ENCODE measurements at regions not wholly inside any gene's neighbourhood (a gene's known extent, or its start where the extent isn't known, plus 50 kb on each side); places are given as distances from the start of the nearest gene placed in this dataset.

- no peak for DNase-seq
- TF ChIP-seq CTCF (IDR thresholded peaks at IDR 0.05) (no peak), POLR2A (IDR thresholded peaks at IDR 0.05) (no peak)
Measured at GRCh38 chr10:35843524-35844181, 201.6 kb upstream of the FZD8 start.

DNA sequence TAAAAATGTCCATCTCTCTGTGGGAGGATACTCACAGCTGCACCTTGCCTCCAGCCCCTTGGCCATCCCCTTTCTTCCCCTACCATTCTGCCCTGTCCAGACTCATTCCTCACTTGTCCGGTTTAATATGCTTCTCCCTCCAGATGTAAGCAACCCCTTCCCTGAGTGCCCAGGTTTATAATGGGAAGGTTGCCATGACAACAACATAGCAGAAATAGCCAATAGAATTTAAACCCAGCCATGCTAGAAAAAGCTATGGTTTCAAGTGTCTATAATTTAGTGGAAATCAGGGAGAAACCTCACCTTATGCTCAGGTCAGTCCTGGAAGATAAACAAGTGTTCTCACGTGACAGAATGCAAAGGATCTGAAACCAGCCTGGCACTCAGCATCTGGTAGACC, 196.0 kb upstream of the FZD8 start:
- no peak for DNase-seq
- no peak overlapping the region for H3K27ac ChIP-seq
- no peaks in the 10 kb centered on the region for H3K27me3 ChIP-seq
- no peaks in the 10 kb centered on the region for H3K4me1 ChIP-seq
- H3K9me3 ChIP-seq, result peaks cover 0 to 11% (median 0%) of the 10 kb centered on the region in 3 donors
- 66 to 77% methylated on average over 2 of the region's 2 CpGs for WGBS, 2 donors
- TF ChIP-seq CTCF (IDR thresholded peaks at IDR 0.05) (no peak), POLR2A (IDR thresholded peaks at IDR 0.05) (no peak)
- H3K4me3 ChIP-seq, result no peak overlapping the region
- intact Hi-C loops (cut with DNase I), result no loop called here
- H3K36me3 ChIP-seq, result no peaks in the 10 kb centered on the region

More at GRCh38 chr10:35843524-35844181, 201.6 kb upstream of the FZD8 start:
- Histone ChIP-seq H3K36me3 (no peaks in the 10 kb centered on the region), H3K4me3 (no peak overlapping the region), H3K4me1 (no peaks in the 10 kb centered on the region), H3K27me3 (no peaks in the 10 kb centered on the region), H3K27ac (no peak overlapping the region), H3K9me3 (peaks cover 0 to 11% (median 0%) of the 10 kb centered on the region in 3 donors)
- intact Hi-C loops (cut with DNase I), result no loop called here
- WGBS, 2 donors, result 43 to 53% methylated on average over 10 to 12 of the region's 13 CpGs

DNA sequence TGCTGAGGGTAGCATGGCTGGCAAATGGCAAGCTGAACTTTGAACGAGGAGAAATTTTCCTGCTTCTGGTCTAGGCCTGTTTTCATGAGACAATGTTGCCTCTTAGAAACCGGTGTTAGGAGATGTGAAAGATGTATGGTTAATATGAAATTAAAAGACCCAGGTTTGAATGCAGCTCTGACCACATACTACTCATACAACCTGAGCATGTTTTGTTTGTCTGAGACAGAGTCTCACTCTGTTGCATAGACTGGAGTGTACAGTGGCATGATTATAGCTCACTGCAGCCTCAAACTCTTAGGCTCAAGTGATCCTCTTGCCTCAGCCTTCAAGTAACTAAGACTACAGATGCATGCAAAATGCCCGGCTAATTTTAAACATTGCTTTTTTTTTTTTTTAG, 193.4 kb upstream of the FZD8 start:
- no peaks in the 10 kb centered on the region for H3K27me3 ChIP-seq

DNA sequence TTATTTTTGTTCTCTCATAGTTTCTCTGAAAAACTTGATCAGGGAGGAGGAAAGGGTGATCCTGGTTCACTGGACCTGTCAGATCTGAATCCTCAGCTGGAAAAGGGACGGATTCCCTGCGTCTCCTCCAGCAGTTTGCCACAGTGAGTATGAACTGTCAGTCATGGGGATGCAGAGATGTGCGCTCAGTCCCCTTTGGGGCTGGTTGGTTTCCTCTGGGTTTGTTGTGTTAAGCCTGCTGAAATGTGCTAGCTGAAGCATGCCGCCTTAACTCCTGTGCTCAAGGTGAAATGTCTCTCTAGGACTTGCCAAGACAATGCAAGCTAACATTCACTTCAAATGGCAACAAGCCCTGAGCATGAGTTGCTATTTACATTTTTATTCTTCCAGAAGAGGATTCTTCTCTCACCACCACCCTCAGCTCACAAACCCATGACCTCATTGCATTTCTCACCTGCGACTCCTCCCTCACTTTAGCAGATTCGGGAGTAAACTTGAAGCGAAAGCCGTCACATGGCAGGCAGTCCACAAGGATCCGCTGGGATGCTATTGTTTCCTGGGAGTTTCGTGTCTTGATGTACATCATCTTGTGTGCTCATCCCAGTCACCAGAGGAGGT, 192.9 kb upstream of the FZD8 start:
- Histone ChIP-seq H3K36me3 (no peaks in the 10 kb centered on the region), H3K4me1 (no peaks in the 10 kb centered on the region), H3K27ac (no peak overlapping the region), H3K9me3 (peaks cover 0 to 3% (median 0%) of the 10 kb centered on the region in 3 donors), H3K27me3 (no peaks in the 10 kb centered on the region), H3K4me3 (no peak overlapping the region)
- no peak for TF ChIP-seq CTCF (IDR thresholded peaks at IDR 0.05)
- TF ChIP-seq POLR2A (IDR thresholded peaks at IDR 0.05), result no peak
- WGBS, 2 donors, result 60 to 74% methylated on average over 9 to 10 of the region's 10 CpGs
- no peak for DNase-seq
- intact Hi-C loops (cut with DNase I), result no loop called here

More for the DNA sequence above, 193.4 kb upstream of the FZD8 start:
- no peak overlapping the region for H3K4me3 ChIP-seq
- H3K27ac ChIP-seq, result no peak overlapping the region
- WGBS, 2 donors, result 64 to 87% methylated on average over 3 of the region's 3 CpGs
- intact Hi-C loops (cut with DNase I), result no loop called here
- no peaks in the 10 kb centered on the region for H3K4me1 ChIP-seq
- DNase-seq, result no peak
- TF ChIP-seq CTCF (IDR thresholded peaks at IDR 0.05) (no peak), POLR2A (IDR thresholded peaks at IDR 0.05) (no peak)
- H3K36me3 ChIP-seq, result no peaks in the 10 kb centered on the region
- H3K9me3 ChIP-seq, result peaks cover 0 to 7% (median 0%) of the 10 kb centered on the region in 3 donors

DNA sequence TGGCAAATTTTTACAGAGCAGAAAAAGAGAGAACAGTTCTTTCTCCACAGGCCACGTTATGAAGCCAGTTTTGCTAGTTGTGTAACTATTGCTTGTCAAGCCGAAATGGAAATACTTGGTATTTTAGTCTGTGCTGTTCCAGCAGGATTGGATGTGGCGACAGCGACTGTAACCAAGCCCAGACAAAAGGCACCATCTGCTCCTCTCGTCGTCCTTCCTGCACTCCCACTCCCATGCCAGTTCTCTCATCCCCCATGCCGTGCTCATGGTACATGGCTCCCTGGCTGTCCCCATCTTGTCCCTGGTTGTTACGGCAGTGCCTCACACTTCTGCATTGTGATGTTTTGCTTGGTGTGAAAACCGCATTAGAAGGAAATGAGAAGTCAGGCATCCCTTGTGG, 185.7 kb upstream of the FZD8 start:
- H3K9me3 ChIP-seq, result no peaks in the 10 kb centered on the region
- intact Hi-C loops (cut with DNase I), result no loop called here
- DNase-seq, result no peak
- H3K27ac ChIP-seq, result no peak overlapping the region
- H3K4me1 ChIP-seq, result peaks cover 0 to 2% (median 0%) of the 10 kb centered on the region in 3 donors
- no peaks in the 10 kb centered on the region for H3K27me3 ChIP-seq
- TF ChIP-seq POLR2A (IDR thresholded peaks at IDR 0.05) (no peak), CTCF (IDR thresholded peaks at IDR 0.05) (no peak)
- H3K36me3 ChIP-seq, result no peaks in the 10 kb centered on the region
- H3K4me3 ChIP-seq, result no peak overlapping the region
- 86 to 89% methylated on average over 9 of the region's 9 CpGs for WGBS, 2 donors
